IMR-90 (cell line): ENCODE measurements at regions not wholly inside any gene's neighbourhood (a gene's known extent, or its start where the extent isn't known, plus 50 kb on each side); places are given as distances from the start of the nearest gene placed in this dataset.

Experiments used
- ATAC-seq: fragments of 200-7000 bp; cut with Tn5 transposase; 2 replicates; pipeline ENCODE4 v1.9.1; 2020; ENCODE audit warnings: low read depth, mild to moderate bottlenecking, moderate library complexity
- BruUV-seq: library from RNA; stranded (reverse); fragments of 400-500 nt; replicated peaks from 2 replicates; lab custom pipeline; 2021; lab: Mats Ljungman, UMichigan
- CTCF ChIA-PET: fragments of 300-600 bp; formaldehyde crosslinking; extraction: SDS; loops from one replicate; lab custom pipeline; 2021; ENCODE audit warnings: antibody characterized with exemption; lab: Yijun Ruan, JAX
- POLR2A ChIA-PET: fragments of 300-600 bp; sonication (Branson Sonifier 250); formaldehyde crosslinking; loops from one replicate; lab custom pipeline; 2022; ENCODE audit warnings: antibody characterized with exemption; ENCODE audit not compliant: unreplicated experiment; lab: Charles Lee
- DNase-seq: peaks from one replicate; pipeline ENCODE4 v3.0.0; 2013
- H2AFZ ChIP-seq: replicated peaks from 2 replicates; pipeline ENCODE3; 2013; ENCODE audit warnings: low read length, mild to moderate bottlenecking; ENCODE audit not compliant: poor library complexity
- H2AK5ac ChIP-seq: 2 replicates; pipeline ENCODE4 v1.6.1; 2013; ENCODE audit warnings: low read depth, low read length, inconsistent platforms
- H2AK9ac ChIP-seq: replicated peaks from 2 replicates; pipeline ENCODE3; 2013; ENCODE audit warnings: mild to moderate bottlenecking, low read depth, low read length, moderate library complexity; ENCODE audit not compliant: poor library complexity
- H2BK120ac ChIP-seq: 2 replicates; pipeline ENCODE4 v1.6.1; 2013; ENCODE audit warnings: low read depth, low read length, inconsistent platforms
- H2BK15ac ChIP-seq: 3 replicates; pipeline ENCODE4 v1.6.1; 2013; ENCODE audit warnings: low read depth, low read length, inconsistent platforms
- H2BK20ac ChIP-seq: 2 replicates; pipeline ENCODE4 v1.6.1; 2013; ENCODE audit warnings: low read depth, mild to moderate bottlenecking, inconsistent platforms, low read length, moderate library complexity
- H2BK5ac ChIP-seq: 2 replicates; pipeline ENCODE4 v1.6.1; 2013; ENCODE audit warnings: mild to moderate bottlenecking, low read depth, low read length, inconsistent platforms; ENCODE audit not compliant: poor library complexity, severe bottlenecking
- H3K14ac ChIP-seq: replicated peaks from 2 replicates; pipeline ENCODE4 v1.6.1; 2013; ENCODE audit warnings: low read depth, low read length, inconsistent platforms
- H3K18ac ChIP-seq: 2 replicates; pipeline ENCODE4 v1.6.1; 2013; ENCODE audit warnings: low read depth, low read length, control low read depth
- H3K23ac ChIP-seq: 2 replicates; pipeline ENCODE4 v1.6.1; 2013; ENCODE audit warnings: low read depth, low read length, inconsistent platforms
- H3K27ac ChIP-seq: 2 replicates; pipeline ENCODE4 v1.5.1; 2013; ENCODE audit warnings: mild to moderate bottlenecking, control low read depth, low read length; ENCODE audit not compliant: insufficient read depth
- H3K27me3 ChIP-seq: 2 replicates; pipeline ENCODE4 v1.6.1; 2013; ENCODE audit warnings: low read length; ENCODE audit not compliant: control insufficient read depth, insufficient read depth
- H3K36me3 ChIP-seq: 2 replicates; pipeline ENCODE4 v1.6.1; 2013; ENCODE audit warnings: low read length, mixed read lengths; ENCODE audit not compliant: control insufficient read depth, insufficient read depth
- H3K4ac ChIP-seq: 2 replicates; pipeline ENCODE4 v1.6.1; 2013; ENCODE audit warnings: low read depth, low read length, inconsistent platforms
- H3K4me1 ChIP-seq: 2 replicates; pipeline ENCODE4 v1.6.1; 2013; ENCODE audit warnings: low read length, mixed read lengths; ENCODE audit not compliant: control insufficient read depth, insufficient read depth
- H3K4me2 ChIP-seq: 2 replicates; pipeline ENCODE4 v1.6.1; 2013; ENCODE audit warnings: low read depth, mild to moderate bottlenecking, control low read depth, low read length, moderate library complexity
- H3K4me3 ChIP-seq: 2 replicates; pipeline ENCODE4 v1.5.1; 2013; ENCODE audit warnings: low read depth, mild to moderate bottlenecking, control low read depth, low read length, moderate library complexity; ENCODE audit not compliant: insufficient read depth
- H3K56ac ChIP-seq: 2 replicates; pipeline ENCODE4 v1.6.1; 2013; ENCODE audit warnings: low read length, inconsistent platforms; ENCODE audit not compliant: insufficient read depth; ENCODE audit errors: extremely low read depth
- H3K79me1 ChIP-seq, 2 experiments: 2 replicates each; pipeline ENCODE4 v1.6.1; 2013; ENCODE audit warnings: low read length in 2 of 2, inconsistent platforms in 1 of 2, low read depth in 1 of 2
- H3K9ac ChIP-seq: 2 replicates; pipeline ENCODE4 v1.6.1; 2013; ENCODE audit warnings: low read depth, low read length, control low read depth
- H3K9me1 ChIP-seq: 2 replicates; pipeline ENCODE4 v1.6.1; 2013; ENCODE audit warnings: low read length, inconsistent platforms; ENCODE audit not compliant: insufficient read depth
- H3K9me3 ChIP-seq: 2 replicates; pipeline ENCODE4 v1.6.1; 2013; ENCODE audit warnings: low read length; ENCODE audit not compliant: control insufficient read depth, insufficient read depth
- H4K20me1 ChIP-seq: 2 replicates; pipeline ENCODE4 v1.6.1; 2013; ENCODE audit warnings: low read length, inconsistent platforms; ENCODE audit not compliant: insufficient read depth
- H4K5ac ChIP-seq: 2 replicates; pipeline ENCODE4 v1.6.1; 2013; ENCODE audit warnings: mild to moderate bottlenecking, low read depth, low read length, control low read depth
- H4K8ac ChIP-seq, 2 experiments: 2 replicates each; pipeline ENCODE4 v1.6.1; 2013; ENCODE audit warnings: low read depth in 2 of 2, low read length in 2 of 2, control low read depth in 1 of 2, inconsistent platforms in 1 of 2
- H4K91ac ChIP-seq: 2 replicates; pipeline ENCODE4 v1.6.1; 2013; ENCODE audit warnings: low read depth, low read length, inconsistent platforms; ENCODE audit not compliant: insufficient read depth
- BHLHE40 ChIP-seq: fragments of 150-350 bp; IDR thresholded peaks from 2 replicates; pipeline ENCODE4 v1.6.1; 2016; ENCODE audit warnings: mild to moderate bottlenecking, low read depth, low read length
- CHD1 ChIP-seq: IDR thresholded peaks from 2 replicates; pipeline ENCODE4 v1.6.1; 2012; ENCODE audit warnings: low read depth, low read length, improper control_type of control experiment
- MAZ ChIP-seq: IDR thresholded peaks from 2 replicates; pipeline ENCODE4 v1.6.1; 2012; ENCODE audit warnings: low read depth, mild to moderate bottlenecking, low read length, improper control_type of control experiment, moderate library complexity, borderline replicate concordance
- MXI1 ChIP-seq: IDR thresholded peaks from 2 replicates; pipeline ENCODE4 v1.6.1; 2012; ENCODE audit warnings: low read depth, mild to moderate bottlenecking, low read length, moderate library complexity, borderline replicate concordance
- USF2 ChIP-seq: fragments of 150-350 bp; IDR thresholded peaks from 2 replicates; pipeline ENCODE4 v1.6.1; 2017; ENCODE audit warnings: mild to moderate bottlenecking, antibody characterized with exemption, low read length, low read depth
- WGBS, 2 experiments: methylation state at CpG; one replicate each; pipeline versions ENCODE4 v1.1.5 to v1.1.7; 2013; ENCODE audit warnings: missing lambda C conversion rate in 2 of 2; ENCODE audit not compliant: insufficient read length in 1 of 2; ENCODE audit errors: extremely low coverage in 2 of 2; 5-methylcytosine and 5-hydroxymethylcytosine counted together
- dilution Hi-C: fragments of 300-500 bp; cut with HindIII; formaldehyde crosslinking; loops from one replicate; pipeline ENCODE4 v1.14.3; 2018; ENCODE audit warnings: low sequenced_read_pairs; ENCODE audit not compliant: unreplicated experiment
- in situ Hi-C: fragments of 300-500 bp; cut with MboI; formaldehyde crosslinking; loops from 3 replicates; pipeline ENCODE4 v1.14.3; 2019; ENCODE audit warnings: low sequenced_read_pairs, inconsistent platforms, mixed read lengths
- intact Hi-C: fragments of 100-400 bp; cut with micrococcal nuclease; formaldehyde crosslinking; loops from 2 replicates; pipeline ENCODE4 v1.10.0; 2022

- Histone ChIP-seq H3K23ac (no peak overlapping the region), H3K4ac (no peak overlapping the region), H2BK120ac (no peak overlapping the region), H2AK5ac (no peak overlapping the region), H3K4me2 (no peak overlapping the region), H4K91ac (no peak overlapping the region), H2BK5ac (no peak overlapping the region), H3K4me3 (no peak overlapping the region), H4K8ac (no peak overlapping the region), H3K27ac (no peak overlapping the region), H2AFZ (no peak overlapping the region), H3K27me3 (no peaks in the 10 kb centered on the region), H3K9ac (no peak overlapping the region), H3K4me1 (no peaks in the 10 kb centered on the region), H2BK15ac (no peak overlapping the region), H3K56ac (no peak overlapping the region), H3K9me1 (no peaks in the 10 kb centered on the region), H4K20me1 (no peaks in the 10 kb centered on the region), H3K18ac (no peak overlapping the region), H2BK20ac (no peak overlapping the region), H3K9me3 (peaks cover 2% of the 10 kb centered on the region; the same call in 1 of the 2 replicates), H4K5ac (no peak overlapping the region), H2AK9ac (no peak overlapping the region), H3K79me1 (no peaks in the 10 kb centered on the region), H3K36me3 (no peaks in the 10 kb centered on the region), H3K14ac (no peak overlapping the region)
- intact Hi-C loops (no loop called here), in situ Hi-C loops (no loop called here), dilution Hi-C loops (no loop called here)
- WGBS, 2 experiments = no CpG with 5 or more reads among the region's 4 CpGs
- ATAC-seq (no peak), DNase-seq (no peak)
- ChIA-PET CTCF (no interaction called here), POLR2A (no interaction called here)
- BruUV-seq = no TSS peak
- no peak for TF ChIP-seq MXI1
- no peak for TF ChIP-seq CHD1
- no peak for TF ChIP-seq BHLHE40
- no peak for TF ChIP-seq MAZ
- no peak for TF ChIP-seq USF2
Measured at GRCh38 chr16:52652033-52652432, 105.1 kb upstream of the TOX3 start.
